ENCODE measurements at regions not wholly inside any gene's neighbourhood (a gene's known extent, or its start where the extent isn't known, plus 50 kb on each side); places are given as distances from the start of the nearest gene placed in this dataset.

DNA sequence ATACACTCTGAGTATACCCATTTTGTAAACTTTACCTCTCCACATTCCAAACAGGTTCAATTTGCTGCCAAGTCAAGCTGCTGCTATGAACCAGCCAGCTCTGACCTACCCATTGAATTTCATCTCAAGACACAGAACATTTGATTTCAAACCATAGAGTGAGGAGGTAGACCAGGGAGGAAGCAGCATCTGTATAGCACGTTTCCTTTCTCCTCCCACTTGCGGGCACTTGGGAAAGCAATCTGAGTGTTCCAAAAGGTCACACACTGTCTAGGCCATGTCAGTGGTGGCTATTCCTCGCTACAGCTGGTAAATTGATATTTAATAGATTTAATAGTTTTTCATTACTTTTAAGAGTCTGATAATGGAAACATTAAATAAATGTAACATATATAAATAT, 147.8 kb upstream of the EEPD1 start:
- no peak overlapping the region for H3K4me2 ChIP-seq (ENCODE audit: extremely low read depth, insufficient read depth, low read length)
- H3K79me2 ChIP-seq (ENCODE audit: control insufficient read depth, insufficient read depth, low read length): no peaks in the 10 kb centered on the region
- H3K4me3 ChIP-seq (replicated peaks in 1 of 4; ENCODE audit: control extremely low read depth in 1 of 4, insufficient read depth in 1 of 4, low read depth in 3 of 4, low read length in 4 of 4): no peak overlapping the region
- H3K27me3 ChIP-seq (ENCODE audit: control insufficient read depth, insufficient read depth, low read length): no peaks in the 10 kb centered on the region
- H3K9ac ChIP-seq (ENCODE audit: insufficient read depth, low read length): no peak overlapping the region
- TF ChIP-seq EZH2 (IDR thresholded peaks at IDR 0.05; ENCODE audit: low read length, missing control alignments) (no peak), CTCF (conservative IDR thresholded peaks at IDR 0.05 in 1 of 2, IDR thresholded peaks at IDR 0.05 in 1 of 2; ENCODE audit: low read depth in 1 of 2, low read length in 2 of 2) (no peak)
- DNase-seq (ENCODE audit: low read depth in 2 of 2): no peak
- H2AFZ ChIP-seq (ENCODE audit: low read length): no peak overlapping the region
- H3K36me3 ChIP-seq (ENCODE audit: control insufficient read depth, insufficient read depth, low read length): no peaks in the 10 kb centered on the region
- H3K27ac ChIP-seq (ENCODE audit: insufficient read depth, low read length): no peak overlapping the region
- no peaks in the 10 kb centered on the region for H4K20me1 ChIP-seq (ENCODE audit: control insufficient read depth, extremely low read depth, insufficient read depth, low read length)
- H3K4me1 ChIP-seq (ENCODE audit: control insufficient read depth, extremely low read depth, insufficient read depth, low read length): no peaks in the 10 kb centered on the region
- no peaks in the 10 kb centered on the region for H3K9me3 ChIP-seq (ENCODE audit: control insufficient read depth, insufficient read depth, low read depth, low read length)

DNA sequence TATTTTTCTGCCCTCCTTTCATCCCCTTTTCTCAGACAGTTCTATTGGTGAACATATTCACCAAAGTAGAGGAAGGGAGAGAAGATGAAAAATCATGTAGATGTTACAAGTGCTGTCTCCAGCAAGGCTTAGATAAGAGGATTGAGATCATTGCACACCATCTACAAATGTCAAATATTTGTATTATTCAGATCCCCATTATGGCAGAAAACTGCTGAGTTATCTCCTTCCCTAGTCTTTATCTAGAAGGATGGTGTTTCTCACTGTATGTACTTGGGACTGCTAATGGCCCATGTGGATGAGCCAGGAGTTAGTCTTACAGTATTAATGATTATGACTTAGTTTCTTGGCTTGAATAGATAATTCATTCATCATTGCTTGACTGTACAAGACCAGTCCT, 147.2 kb upstream of the EEPD1 start:
- Histone ChIP-seq H3K27me3 (ENCODE audit: control insufficient read depth, insufficient read depth, low read length) (no peaks in the 10 kb centered on the region), H2AFZ (ENCODE audit: low read length) (no peak overlapping the region), H3K27ac (ENCODE audit: insufficient read depth, low read length) (no peak overlapping the region), H3K9me3 (ENCODE audit: control insufficient read depth, insufficient read depth, low read depth, low read length) (no peaks in the 10 kb centered on the region), H3K4me3 (replicated peaks in 1 of 4; ENCODE audit: control extremely low read depth in 1 of 4, insufficient read depth in 1 of 4, low read depth in 3 of 4, low read length in 4 of 4) (no peak overlapping the region), H3K9ac (ENCODE audit: insufficient read depth, low read length) (no peak overlapping the region), H3K36me3 (ENCODE audit: control insufficient read depth, insufficient read depth, low read length) (no peaks in the 10 kb centered on the region), H4K20me1 (ENCODE audit: control insufficient read depth, extremely low read depth, insufficient read depth, low read length) (no peaks in the 10 kb centered on the region), H3K79me2 (ENCODE audit: control insufficient read depth, insufficient read depth, low read length) (no peaks in the 10 kb centered on the region), H3K4me2 (ENCODE audit: extremely low read depth, insufficient read depth, low read length) (no peak overlapping the region), H3K4me1 (ENCODE audit: control insufficient read depth, extremely low read depth, insufficient read depth, low read length) (no peaks in the 10 kb centered on the region)
- no peak for DNase-seq (ENCODE audit: low read depth in 2 of 2)
- TF ChIP-seq CTCF (conservative IDR thresholded peaks at IDR 0.05 in 1 of 2, IDR thresholded peaks at IDR 0.05 in 1 of 2; ENCODE audit: low read depth in 1 of 2, low read length in 2 of 2) (no peak), EZH2 (IDR thresholded peaks at IDR 0.05; ENCODE audit: low read length, missing control alignments) (no peak)

GRCh38 chr7:36006636-36007229, 146.3 kb upstream of the EEPD1 start:
- no peaks in the 10 kb centered on the region for H3K9me3 ChIP-seq (ENCODE audit: control insufficient read depth, insufficient read depth, low read depth, low read length)
- H3K4me2 ChIP-seq (ENCODE audit: extremely low read depth, insufficient read depth, low read length): no peak overlapping the region
- H3K79me2 ChIP-seq (ENCODE audit: control insufficient read depth, insufficient read depth, low read length): no peaks in the 10 kb centered on the region
- no peaks in the 10 kb centered on the region for H3K27me3 ChIP-seq (ENCODE audit: control insufficient read depth, insufficient read depth, low read length)
- no peak for TF ChIP-seq EZH2 (IDR thresholded peaks at IDR 0.05; ENCODE audit: low read length, missing control alignments)
- H3K27ac ChIP-seq (ENCODE audit: insufficient read depth, low read length): no peak overlapping the region
- no peak overlapping the region for H2AFZ ChIP-seq (ENCODE audit: low read length)
- no peak for DNase-seq (ENCODE audit: low read depth in 2 of 2)
- no peak overlapping the region for H3K9ac ChIP-seq (ENCODE audit: insufficient read depth, low read length)
- no peaks in the 10 kb centered on the region for H3K4me1 ChIP-seq (ENCODE audit: control insufficient read depth, extremely low read depth, insufficient read depth, low read length)
- no peak overlapping the region for H3K4me3 ChIP-seq (replicated peaks in 1 of 4; ENCODE audit: control extremely low read depth in 1 of 4, insufficient read depth in 1 of 4, low read depth in 3 of 4, low read length in 4 of 4)
- H4K20me1 ChIP-seq (ENCODE audit: control insufficient read depth, extremely low read depth, insufficient read depth, low read length): no peaks in the 10 kb centered on the region
- no peaks in the 10 kb centered on the region for H3K36me3 ChIP-seq (ENCODE audit: control insufficient read depth, insufficient read depth, low read length)
